NCI-H146 treated with DMSO at 0.1 percent for 48 hours (cell line): ENCODE measurements at regions not wholly inside any gene's neighbourhood (a gene's known extent, or its start where the extent isn't known, plus 50 kb on each side); places are given as distances from the start of the nearest gene placed in this dataset.

Experiments used
- DNase-seq: peaks from one replicate; lab custom pipeline; 2025; ENCODE audit not compliant: unreplicated experiment; lab: John Stamatoyannopoulos, UW

GRCh38 chr2:188848887-188849435, 125.2 kb upstream of the COL3A1 start:
- DNase-seq: no peak

- DNase-seq: no peak
These were observed 123.4 kb upstream of the COL3A1 start for GRCh38 chr2:188850786-188851185.

- DNase-seq: no peak
These were observed 122.9 kb upstream of the COL3A1 start for GRCh38 chr2:188851311-188851710.

- no peak for DNase-seq
These were observed 122.3 kb upstream of the COL3A1 start for GRCh38 chr2:188851826-188852225.

- DNase-seq: peak; percentile 37
These were observed 121.4 kb upstream of the COL3A1 start for GRCh38 chr2:188852772-188853171.

GRCh38 chr2:188853307-188853706, 120.9 kb upstream of the COL3A1 start:
- no peak for DNase-seq

GRCh38 chr2:188865681-188866080, 108.5 kb upstream of the COL3A1 start:
- no peak for DNase-seq

- no peak for DNase-seq
These were observed 104.6 kb upstream of the COL3A1 start for GRCh38 chr2:188869550-188869949.

- DNase-seq: no peak
These were observed 103.9 kb upstream of the COL3A1 start for GRCh38 chr2:188870289-188870688.

GRCh38 chr2:188875104-188875503, 99.1 kb upstream of the COL3A1 start:
- no peak for DNase-seq

- no peak for DNase-seq
These were observed 95.5 kb upstream of the COL3A1 start for GRCh38 chr2:188878716-188879115.

GRCh38 chr2:188880740-188881139, 93.4 kb upstream of the COL3A1 start:
- no peak for DNase-seq

- no peak for DNase-seq
These were observed 92.7 kb upstream of the COL3A1 start for GRCh38 chr2:188881434-188881833.

GRCh38 chr2:188884046-188884445, 90.1 kb upstream of the COL3A1 start:
- DNase-seq: no peak

GRCh38 chr2:188884517-188884916, 89.7 kb upstream of the COL3A1 start:
- DNase-seq: no peak

- DNase-seq: no peak
These were observed 85.0 kb upstream of the COL3A1 start for GRCh38 chr2:188889187-188889586.

- no peak for DNase-seq
These were observed 83.4 kb upstream of the COL3A1 start for GRCh38 chr2:188890755-188891154.

- DNase-seq: no peak
These were observed 81.5 kb upstream of the COL3A1 start for GRCh38 chr2:188892636-188893035.

GRCh38 chr2:188893972-188894371, 80.2 kb upstream of the COL3A1 start:
- no peak for DNase-seq

- no peak for DNase-seq
These were observed 79.2 kb upstream of the COL3A1 start for GRCh38 chr2:188894979-188895378.

GRCh38 chr2:188897096-188897495, 77.1 kb upstream of the COL3A1 start:
- no peak for DNase-seq

GRCh38 chr2:188898261-188898660, 75.9 kb upstream of the COL3A1 start:
- no peak for DNase-seq

GRCh38 chr2:188902901-188903491, 71.2 kb upstream of the COL3A1 start:
- no peak for DNase-seq
